Bronchial epithelial cell (primary cell): ENCODE measurements at regions not wholly inside any gene's neighbourhood (a gene's known extent, or its start where the extent isn't known, plus 50 kb on each side); places are given as distances from the start of the nearest gene placed in this dataset.

Source experiments
- DNase-seq: peaks from one replicate; pipeline ENCODE4 v3.0.0-alpha.2; 2010; ENCODE audit warnings: low read depth
- FAIRE-seq: peaks from 2 replicates; lab custom pipeline; 2011; peaks lifted over from hg19 to GRCh38; lab: Jason Lieb, UNC
- H3K27me3 ChIP-seq: 2 replicates; pipeline ENCODE4 v1.5.1; 2011; ENCODE audit warnings: low read length; ENCODE audit not compliant: control insufficient read depth, insufficient read depth
- H3K36me3 ChIP-seq: 2 replicates; pipeline ENCODE4 v1.5.1; 2011; ENCODE audit warnings: low read length; ENCODE audit not compliant: control insufficient read depth, insufficient read depth
- H3K4me3 ChIP-seq: 2 replicates; pipeline ENCODE4 v1.5.1; 2011; ENCODE audit warnings: mild to moderate bottlenecking, low read depth, low read length, control low read depth
- CTCF ChIP-seq: IDR thresholded peaks from 2 replicates; pipeline ENCODE4 v1.5.1; 2011; ENCODE audit warnings: mild to moderate bottlenecking, moderate library complexity, low read length, control low read depth, inconsistent platforms; ENCODE audit not compliant: insufficient read depth, severe bottlenecking

DNA sequence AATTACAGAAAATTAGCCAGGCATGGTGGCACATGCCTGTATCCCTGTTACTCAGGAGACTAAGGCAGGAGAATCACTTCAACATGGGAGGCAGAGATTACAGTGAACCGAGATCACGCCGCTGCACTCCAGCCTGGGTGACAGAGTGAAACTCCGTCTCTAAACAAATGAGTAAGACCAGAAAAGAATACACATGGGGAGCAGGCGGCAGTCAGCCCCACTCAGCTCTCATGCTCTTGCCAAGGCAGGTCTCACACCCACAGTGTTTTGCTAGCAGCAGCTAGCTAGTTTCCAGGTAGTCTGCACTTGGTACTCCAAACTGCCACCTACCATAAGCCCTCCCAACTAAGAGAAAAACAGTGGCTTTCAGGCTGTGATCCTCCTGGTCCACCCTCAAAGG, 722.3 kb upstream of the CTNND2 start:
- DNase-seq = no peak
- FAIRE-seq = no peak
- H3K36me3 ChIP-seq = no peaks in the 10 kb centered on the region
- no peak overlapping the region for H3K4me3 ChIP-seq
- H3K27me3 ChIP-seq = no peaks in the 10 kb centered on the region
- no peak for TF ChIP-seq CTCF

DNA sequence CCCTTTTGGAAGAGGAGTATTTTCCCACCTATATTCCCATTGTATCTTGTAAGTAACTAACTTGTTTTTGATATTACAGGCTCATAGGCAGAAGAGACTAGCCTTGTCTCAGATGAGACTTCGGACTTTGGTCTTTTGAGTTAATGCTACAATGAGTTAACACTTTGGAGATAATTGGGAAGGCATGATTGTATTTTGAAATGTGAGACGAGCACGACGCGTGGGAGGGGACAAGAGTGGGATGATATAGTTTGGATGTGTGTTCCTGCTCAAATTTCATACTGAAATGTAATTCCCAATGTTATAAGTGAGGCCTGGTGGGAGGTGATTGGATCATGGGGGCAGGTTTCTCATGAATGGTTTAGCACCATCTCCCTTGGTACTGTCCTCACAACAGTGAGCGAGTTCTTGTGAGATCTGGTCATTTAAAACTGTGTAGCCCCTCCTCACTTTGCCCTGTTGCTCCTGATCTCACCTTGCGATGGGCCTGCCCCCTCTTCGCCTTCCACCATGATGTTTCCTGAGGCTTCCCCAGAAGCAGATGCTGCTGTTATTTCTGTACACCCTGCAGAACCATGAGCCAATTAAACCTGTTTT, 721.5 kb upstream of the CTNND2 start:
- no peak for TF ChIP-seq CTCF
- no peak for DNase-seq
- no peaks in the 10 kb centered on the region for H3K36me3 ChIP-seq
- no peaks in the 10 kb centered on the region for H3K27me3 ChIP-seq
- no peak overlapping the region for H3K4me3 ChIP-seq
- FAIRE-seq = no peak

- Histone ChIP-seq H3K36me3 (no peaks in the 10 kb centered on the region), H3K27me3 (no peaks in the 10 kb centered on the region), H3K4me3 (no peak overlapping the region)
- no peak for DNase-seq
- no peak for TF ChIP-seq CTCF
- FAIRE-seq = no peak
Measured at GRCh38 chr5:12624776-12625560, 720.7 kb upstream of the CTNND2 start.

DNA sequence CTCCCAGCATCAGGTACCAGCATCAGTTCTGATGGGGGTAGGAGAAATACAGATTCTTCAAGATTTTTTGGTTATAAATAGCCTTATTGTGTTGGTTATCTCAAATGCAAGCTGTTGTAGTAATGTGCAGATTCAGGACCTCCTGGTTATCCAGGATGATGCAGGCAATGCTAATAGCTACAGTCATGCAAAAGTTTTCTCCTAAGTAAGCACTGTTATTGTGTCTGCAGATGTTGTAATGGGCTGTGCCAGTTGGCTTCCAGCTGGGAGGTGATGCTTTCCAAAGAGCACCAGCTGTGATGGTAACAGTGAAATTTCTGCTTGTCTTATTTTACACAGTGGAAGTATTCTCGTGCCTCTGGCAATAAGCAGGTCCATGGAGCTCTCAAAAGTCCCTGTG, 719.2 kb upstream of the CTNND2 start:
- H3K36me3 ChIP-seq = no peaks in the 10 kb centered on the region
- no peak for TF ChIP-seq CTCF
- DNase-seq (no peak), FAIRE-seq (no peak)
- no peaks in the 10 kb centered on the region for H3K27me3 ChIP-seq
- H3K4me3 ChIP-seq = no peak overlapping the region

DNA sequence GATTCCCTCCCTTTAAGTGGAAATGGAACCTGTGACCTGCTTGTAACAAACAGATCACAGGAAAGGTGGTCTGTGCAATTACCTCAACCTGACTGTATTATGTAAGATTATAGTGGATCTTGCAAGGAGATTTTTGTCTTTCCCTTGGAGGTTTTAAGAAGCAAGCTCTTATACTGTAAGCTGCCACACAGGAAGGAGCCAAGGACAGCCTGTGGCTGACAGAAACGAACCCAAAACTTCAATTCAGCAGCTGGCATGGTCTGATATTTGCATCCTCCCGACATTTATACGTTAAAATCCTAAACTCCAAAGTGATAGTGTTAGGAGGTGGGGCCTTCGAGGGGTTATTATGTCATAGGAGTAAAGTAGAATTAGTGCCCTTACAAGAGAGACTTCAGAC, 711.8 kb upstream of the CTNND2 start:
- no peak for TF ChIP-seq CTCF
- Histone ChIP-seq H3K36me3 (no peaks in the 10 kb centered on the region), H3K4me3 (no peak overlapping the region), H3K27me3 (no peaks in the 10 kb centered on the region)
- DNase-seq = no peak
- no peak for FAIRE-seq
